ENCODE measurements at regions not wholly inside any gene's neighbourhood (a gene's known extent, or its start where the extent isn't known, plus 50 kb on each side); places are given as distances from the start of the nearest gene placed in this dataset.
"Not testable (repeated sequence)": the region's sequence is repeated elsewhere in the genome, so short reads cannot be mapped to it uniquely, and the experiment has no call there.

- H3K36me3 ChIP-seq, result no peaks in the 10 kb centered on the region
- TF ChIP-seq POLR2A (IDR thresholded peaks at IDR 0.05) (no peak), EP300 (IDR thresholded peaks at IDR 0.05) (no peak), CTCF (IDR thresholded peaks at IDR 0.05) (no peak), POLR2AphosphoS5 (IDR thresholded peaks at IDR 0.05) (no peak)
- H3K27me3 ChIP-seq, result peaks cover 13% of the 10 kb centered on the region
- H3K9me3 ChIP-seq, result no peaks in the 10 kb centered on the region
- 58 to 61% methylated on average over 6 of the region's 6 CpGs for WGBS, 2 donors (ENCODE audit: low coverage in 1 of 2)
- H3K4me1 ChIP-seq, result no peaks in the 10 kb centered on the region
- no peak for ATAC-seq
- no peak overlapping the region for H3K27ac ChIP-seq
- H3K4me3 ChIP-seq, result no peak overlapping the region
Observed at GRCh38 chr20:22524393-22525015, 59.9 kb downstream of the FOXA2 start.

- Histone ChIP-seq H3K27ac (no peak overlapping the region), H3K27me3 (peaks cover 14% of the 10 kb centered on the region), H3K4me3 (no peak overlapping the region), H3K9me3 (no peaks in the 10 kb centered on the region), H3K4me1 (no peaks in the 10 kb centered on the region), H3K36me3 (no peaks in the 10 kb centered on the region)
- no peak for ATAC-seq
- 71 to 88% methylated on average over 9 to 14 of the region's 15 CpGs for WGBS, 2 donors (ENCODE audit: low coverage in 1 of 2)
- TF ChIP-seq POLR2A (IDR thresholded peaks at IDR 0.05), result no peak
- no peak for TF ChIP-seq EP300 (IDR thresholded peaks at IDR 0.05)
- TF ChIP-seq CTCF (IDR thresholded peaks at IDR 0.05), result no peak
- no peak for TF ChIP-seq POLR2AphosphoS5 (IDR thresholded peaks at IDR 0.05)
Observed at GRCh38 chr20:22523499-22524392, 60.6 kb downstream of the FOXA2 start.

- no peak overlapping the region for H3K27ac ChIP-seq
- no peak for ATAC-seq
- H3K4me3 ChIP-seq, result no peak overlapping the region
- H3K4me1 ChIP-seq, result no peaks in the 10 kb centered on the region
- TF ChIP-seq POLR2AphosphoS5 (IDR thresholded peaks at IDR 0.05), result no peak
- H3K27me3 ChIP-seq, result peaks cover 20% of the 10 kb centered on the region
- no peaks in the 10 kb centered on the region for H3K36me3 ChIP-seq
- 82 to 83% methylated on average over 3 to 5 of the region's 7 CpGs for WGBS, 2 donors (ENCODE audit: low coverage in 1 of 2)
- no peaks in the 10 kb centered on the region for H3K9me3 ChIP-seq
Observed at GRCh38 chr20:22523128-22523498, 61.3 kb downstream of the FOXA2 start.

- ATAC-seq, result no peak
- WGBS, 2 donors (ENCODE audit: low coverage in 1 of 2), result 77 to 88% methylated on average over 3 of the region's 3 CpGs
Observed at GRCh38 chr20:22522701-22523100, 61.7 kb downstream of the FOXA2 start.

GRCh38 chr20:22521940-22522339 is 62.4 kb downstream of the FOXA2 start:
- not testable (repeated sequence) for ATAC-seq, H3K4me1 ChIP-seq, H3K36me3 ChIP-seq, H3K27ac ChIP-seq, H3K9me3 ChIP-seq, H3K4me3 ChIP-seq
- peaks cover 24% of the 10 kb centered on the region for H3K27me3 ChIP-seq
- WGBS, 2 donors (ENCODE audit: low coverage in 1 of 2), result 81 to 90% methylated on average over 5 to 6 of the region's 12 CpGs

More at GRCh38 chr20:22522701-22523100, 61.7 kb downstream of the FOXA2 start:
- Histone ChIP-seq H3K4me3 (no peak overlapping the region), H3K36me3 (no peaks in the 10 kb centered on the region), H3K27me3 (peaks cover 20% of the 10 kb centered on the region), H3K9me3 (no peaks in the 10 kb centered on the region), H3K27ac (no peak overlapping the region), H3K4me1 (no peaks in the 10 kb centered on the region)
- no peak for TF ChIP-seq CTCF (IDR thresholded peaks at IDR 0.05)
- TF ChIP-seq POLR2A (IDR thresholded peaks at IDR 0.05), result no peak
- no peak for TF ChIP-seq POLR2AphosphoS5 (IDR thresholded peaks at IDR 0.05)
- no peak for TF ChIP-seq EP300 (IDR thresholded peaks at IDR 0.05)

- TF ChIP-seq CTCF (IDR thresholded peaks at IDR 0.05), result no peak
- TF ChIP-seq POLR2AphosphoS5 (IDR thresholded peaks at IDR 0.05), result no peak
- no peak for TF ChIP-seq EP300 (IDR thresholded peaks at IDR 0.05)
- no peak for TF ChIP-seq POLR2A (IDR thresholded peaks at IDR 0.05)
- H3K36me3 ChIP-seq, result no peaks in the 10 kb centered on the region
- 66 to 71% methylated on average over 4 to 7 of the region's 8 CpGs for WGBS, 2 donors (ENCODE audit: low coverage in 1 of 2)
- H3K4me1 ChIP-seq, result no peaks in the 10 kb centered on the region
- H3K27ac ChIP-seq, result no peak overlapping the region
- no peaks in the 10 kb centered on the region for H3K9me3 ChIP-seq
- H3K27me3 ChIP-seq, result peaks cover 32% of the 10 kb centered on the region
- no peak for ATAC-seq
- H3K4me3 ChIP-seq, result no peak overlapping the region
Observed at GRCh38 chr20:22520381-22520780, 64.0 kb downstream of the FOXA2 start.
